H54 (cell line): ENCODE measurements at regions not wholly inside any gene's neighbourhood (a gene's known extent, or its start where the extent isn't known, plus 50 kb on each side); places are given as distances from the start of the nearest gene placed in this dataset.
"Not testable (repeated sequence)": the region's sequence is repeated elsewhere in the genome, so short reads cannot be mapped to it uniquely, and the experiment has no call there.

ENCODE experiments used
- DNase-seq: peaks from one replicate; pipeline ENCODE4 v3.0.0; 2011; ENCODE audit warnings: low spot score, mixed read lengths; ENCODE audit not compliant: insufficient read length
- FAIRE-seq: peaks from 3 replicates; lab custom pipeline; 2011; peaks lifted over from hg19 to GRCh38; lab: Jason Lieb, UNC
- POLR2A ChIP-seq: IDR thresholded peaks from 2 replicates; pipeline ENCODE4 v1.6.1; 2011; ENCODE audit warnings: low read depth, mild to moderate bottlenecking, low read length

GRCh38 chr18:10162340-10162739 is 248.5 kb downstream of the VAPA start:
- no peak for TF ChIP-seq POLR2A

GRCh38 chr18:10164271-10165071 is 250.7 kb downstream of the VAPA start:
- DNase-seq, result no peak
- FAIRE-seq, result no peak
- no peak for TF ChIP-seq POLR2A

More at GRCh38 chr18:10162340-10162739, 248.5 kb downstream of the VAPA start:
- no peak for FAIRE-seq
- no peak for DNase-seq

- no peak for TF ChIP-seq POLR2A
- FAIRE-seq (no peak), DNase-seq (no peak)
Observed at GRCh38 chr18:10166164-10166807, 252.5 kb downstream of the VAPA start.

- DNase-seq (no peak), FAIRE-seq (no peak)
Observed at GRCh38 chr18:10167759-10168158, 253.9 kb downstream of the VAPA start.

GRCh38 chr18:10168477-10168876 is 254.7 kb downstream of the VAPA start:
- TF ChIP-seq POLR2A, result no peak
- no peak for DNase-seq
- FAIRE-seq, result no peak

More at GRCh38 chr18:10167759-10168158, 253.9 kb downstream of the VAPA start:
- no peak for TF ChIP-seq POLR2A

- no peak for DNase-seq
- FAIRE-seq, result no peak
- TF ChIP-seq POLR2A, result no peak
Observed at GRCh38 chr18:10169064-10169562, 255.3 kb downstream of the VAPA start.

- no peak for FAIRE-seq
- DNase-seq, result no peak
Observed at GRCh38 chr18:10169814-10170213, 256.0 kb downstream of the VAPA start.

GRCh38 chr18:10170375-10170774 is 256.6 kb downstream of the VAPA start:
- no peak for FAIRE-seq
- no peak for TF ChIP-seq POLR2A
- DNase-seq, result no peak

More at GRCh38 chr18:10169814-10170213, 256.0 kb downstream of the VAPA start:
- no peak for TF ChIP-seq POLR2A

- DNase-seq, FAIRE-seq: not testable (repeated sequence)
Observed at GRCh38 chr18:10175333-10175732, 261.5 kb downstream of the VAPA start.

GRCh38 chr18:10179326-10179725 is 265.5 kb downstream of the VAPA start:
- not testable (repeated sequence) for DNase-seq, FAIRE-seq

GRCh38 chr18:10182009-10182624 is 268.3 kb downstream of the VAPA start:
- DNase-seq (no peak), FAIRE-seq (no peak)
- TF ChIP-seq POLR2A, result no peak

- no peak for TF ChIP-seq POLR2A
- no peak for FAIRE-seq
- no peak for DNase-seq
Observed at GRCh38 chr18:10184776-10185175, 269.7 kb upstream of the APCDD1 start.

- no peak for DNase-seq
- no peak for FAIRE-seq
- TF ChIP-seq POLR2A, result no peak
Observed at GRCh38 chr18:10188971-10189810, 265.2 kb upstream of the APCDD1 start.
